ENCODE measurements at regions not wholly inside any gene's neighbourhood (a gene's known extent, or its start where the extent isn't known, plus 50 kb on each side); places are given as distances from the start of the nearest gene placed in this dataset.

GRCh38 chr18:77995593-77995992, 745.9 kb downstream of the GALR1 start:
- no peak for FAIRE-seq

GRCh38 chr18:77996737-77997136, 747.1 kb downstream of the GALR1 start:
- FAIRE-seq, result no peak

- FAIRE-seq, result no peak
Observed at GRCh38 chr18:78001811-78002210, 752.2 kb downstream of the GALR1 start.

GRCh38 chr18:78006006-78006773, 756.5 kb downstream of the GALR1 start:
- FAIRE-seq, result no peak

- FAIRE-seq, result no peak
Observed at GRCh38 chr18:78006774-78007260, 757.2 kb downstream of the GALR1 start.

GRCh38 chr18:78010363-78010762, 760.7 kb downstream of the GALR1 start:
- no peak for FAIRE-seq

GRCh38 chr18:78017869-78018268, 768.2 kb downstream of the GALR1 start:
- no peak for FAIRE-seq

GRCh38 chr18:78021196-78021595, 771.5 kb downstream of the GALR1 start:
- FAIRE-seq, result no peak

GRCh38 chr18:78031589-78031988, 781.9 kb downstream of the GALR1 start:
- FAIRE-seq, result no peak

GRCh38 chr18:78031991-78032390, 782.3 kb downstream of the GALR1 start:
- no peak for FAIRE-seq

GRCh38 chr18:78032574-78032973, 782.9 kb downstream of the GALR1 start:
- no peak for FAIRE-seq

GRCh38 chr18:78034755-78035154, 785.1 kb downstream of the GALR1 start:
- FAIRE-seq, result no peak

GRCh38 chr18:78041218-78041617, 791.6 kb downstream of the GALR1 start:
- FAIRE-seq, result no peak

- FAIRE-seq, result no peak
Observed at GRCh38 chr18:78046631-78047030, 797.0 kb downstream of the GALR1 start.

- FAIRE-seq, result no peak
Observed at GRCh38 chr18:78049281-78049680, 799.6 kb downstream of the GALR1 start.

GRCh38 chr18:78054801-78055200, 805.2 kb downstream of the GALR1 start:
- FAIRE-seq, result no peak

- no peak for FAIRE-seq
Observed at GRCh38 chr18:78056011-78056410, 806.4 kb downstream of the GALR1 start.

- no peak for FAIRE-seq
Observed at GRCh38 chr18:78069784-78070664, 820.4 kb downstream of the GALR1 start.

GRCh38 chr18:78071166-78071710, 821.6 kb downstream of the GALR1 start:
- no peak for FAIRE-seq

- no peak for FAIRE-seq
Observed at GRCh38 chr18:78071776-78072175, 822.1 kb downstream of the GALR1 start.

GRCh38 chr18:78072375-78072774, 822.7 kb downstream of the GALR1 start:
- FAIRE-seq, result no peak

GRCh38 chr18:78073275-78073674, 823.6 kb downstream of the GALR1 start:
- no peak for FAIRE-seq

GRCh38 chr18:78074400-78075020, 824.9 kb downstream of the GALR1 start:
- no peak for FAIRE-seq
